DND-41 (cell line): ENCODE measurements at regions not wholly inside any gene's neighbourhood (a gene's known extent, or its start where the extent isn't known, plus 50 kb on each side); places are given as distances from the start of the nearest gene placed in this dataset.

Experiments used
- CTCF ChIP-seq: IDR thresholded peaks from 2 replicates; pipeline ENCODE4 v1.5.1; 2012; ENCODE audit warnings: borderline replicate concordance, low read length, moderate library complexity, mild to moderate bottlenecking; ENCODE audit not compliant: poor library complexity, severe bottlenecking; ENCODE audit errors: extremely low read depth
- EZH2 ChIP-seq: IDR thresholded peaks from 3 replicates; pipeline ENCODE4 v1.6.1; 2012; ENCODE audit warnings: borderline replicate concordance, low read depth, mild to moderate bottlenecking, moderate library complexity, low read length, inconsistent platforms; ENCODE audit not compliant: severe bottlenecking

- TF ChIP-seq EZH2 (no peak), CTCF (peak; percentile 85)
Observed at GRCh38 chr6:27078734-27079357, 168.7 kb upstream of the PRSS16 start.
